HEK293 (cell line): ENCODE measurements at regions not wholly inside any gene's neighbourhood (a gene's known extent, or its start where the extent isn't known, plus 50 kb on each side); places are given as distances from the start of the nearest gene placed in this dataset.

Source experiments
- CTCF ChIA-PET: fragments of 350-600 bp; formaldehyde crosslinking; extraction: SDS; loops from one replicate; lab custom pipeline; 2021; ENCODE audit warnings: antibody characterized with exemption; lab: Yijun Ruan, JAX
- POLR2A ChIA-PET: fragments of 300-600 bp; formaldehyde crosslinking; extraction: SDS; loops from one replicate; lab custom pipeline; 2020; ENCODE audit warnings: antibody characterized with exemption, inconsistent platforms; lab: Yijun Ruan, JAX
- H3K27ac ChIP-seq: fragments of 200-500 bp; sonication (Bioruptor generic); 2 replicates; pipeline ENCODE4 v1.5.1; 2014; ENCODE audit warnings: low read depth, low read length, control low read depth, inconsistent platforms; ENCODE audit errors: extremely low read depth
- H3K36me3 ChIP-seq, 2 experiments: fragments of 200-500 bp in 1 of 2; sonication (Bioruptor generic) in 1 of 2; 1 replicate in 1 of 2; 2 replicates in 1 of 2; pipeline ENCODE4 v1.5.1; 2014 to 2017; ENCODE audit warnings: inconsistent platforms in 2 of 2, low read length in 2 of 2; ENCODE audit not compliant: control insufficient read depth in 2 of 2, insufficient read depth in 1 of 2
- H3K4me1 ChIP-seq: fragments of 200-500 bp; sonication (Bioruptor generic); 2 replicates; pipeline ENCODE4 v1.5.1; 2014; ENCODE audit warnings: mild to moderate bottlenecking, low read length, inconsistent platforms; ENCODE audit not compliant: control insufficient read depth, insufficient read depth
- H3K4me3 ChIP-seq: 2 replicates; pipeline ENCODE4 v1.5.1; 2011; ENCODE audit warnings: low read depth, mild to moderate bottlenecking, control low read depth, low read length, moderate library complexity
- H3K9me3 ChIP-seq: fragments of 200-500 bp; sonication (Bioruptor generic); 2 replicates; pipeline ENCODE4 v1.5.1; 2014; ENCODE audit warnings: low read depth, low read length, inconsistent platforms; ENCODE audit not compliant: control insufficient read depth, insufficient read depth
- KLF16 ChIP-seq: fragments of 450-650 bp; formaldehyde crosslinking; IDR thresholded peaks from 2 replicates; pipeline ENCODE4 v1.5.1; 2017; ENCODE audit warnings: missing biosample characterization, missing genetic modification characterization
- SALL2 ChIP-seq: fragments of 450-650 bp; formaldehyde crosslinking; IDR thresholded peaks from 2 replicates; pipeline ENCODE4 v1.5.0; 2017; ENCODE audit warnings: missing biosample characterization, mild to moderate bottlenecking, missing genetic modification characterization, borderline replicate concordance
- SP3 ChIP-seq: fragments of 450-650 bp; formaldehyde crosslinking; IDR thresholded peaks from 2 replicates; pipeline ENCODE4 v1.5.1; 2016; ENCODE audit warnings: missing biosample characterization, missing genetic modification characterization
- YY1 ChIP-seq: fragments of 450-650 bp; formaldehyde crosslinking; IDR thresholded peaks from 2 replicates; pipeline ENCODE4 v1.5.1; 2018; ENCODE audit warnings: missing biosample characterization, missing genetic modification characterization
- ZBTB26 ChIP-seq: fragments of 450-650 bp; formaldehyde crosslinking; optimal IDR thresholded peaks from 2 replicates; pipeline ENCODE3; 2016; ENCODE audit warnings: missing biosample characterization, mild to moderate bottlenecking, missing genetic modification characterization
- ZBTB7A ChIP-seq: fragments of 450-650 bp; formaldehyde crosslinking; IDR thresholded peaks from 2 replicates; pipeline ENCODE4 v1.5.1; 2016; ENCODE audit warnings: low read depth, missing biosample characterization, missing genetic modification characterization
- ZEB2 ChIP-seq: fragments of 450-650 bp; formaldehyde crosslinking; IDR thresholded peaks from 2 replicates; pipeline ENCODE4 v1.5.1; 2016; ENCODE audit warnings: missing biosample characterization, missing genetic modification characterization
- ZNF140 ChIP-seq: fragments of 450-650 bp; formaldehyde crosslinking; IDR thresholded peaks from 2 replicates; pipeline ENCODE4 v1.5.1; 2016; ENCODE audit warnings: missing biosample characterization, missing genetic modification characterization
- ZNF174 ChIP-seq: fragments of 450-650 bp; formaldehyde crosslinking; IDR thresholded peaks from 2 replicates; pipeline ENCODE4 v1.5.0; 2017; ENCODE audit warnings: missing biosample characterization, mild to moderate bottlenecking, missing genetic modification characterization
- ZNF202 ChIP-seq: fragments of 450-650 bp; formaldehyde crosslinking; IDR thresholded peaks from 2 replicates; pipeline ENCODE4 v1.5.1; 2016; ENCODE audit warnings: missing biosample characterization, missing genetic modification characterization, borderline replicate concordance
- ZNF211 ChIP-seq: fragments of 450-650 bp; formaldehyde crosslinking; IDR thresholded peaks from 2 replicates; pipeline ENCODE4 v1.5.1; 2016; ENCODE audit warnings: low read depth, missing biosample characterization, missing genetic modification characterization
- ZNF292 ChIP-seq: fragments of 450-650 bp; formaldehyde crosslinking; IDR thresholded peaks from 2 replicates; pipeline ENCODE4 v1.5.1; 2016; ENCODE audit warnings: low read depth, missing biosample characterization, missing genetic modification characterization, borderline replicate concordance
- ZNF302 ChIP-seq: fragments of 450-650 bp; formaldehyde crosslinking; IDR thresholded peaks from 2 replicates; pipeline ENCODE4 v1.5.1; 2016; ENCODE audit warnings: missing biosample characterization, missing genetic modification characterization, low read depth
- ZNF416 ChIP-seq: fragments of 450-650 bp; formaldehyde crosslinking; IDR thresholded peaks from 2 replicates; pipeline ENCODE4 v1.5.1; 2016; ENCODE audit warnings: missing biosample characterization, missing genetic modification characterization
- ZNF426 ChIP-seq: fragments of 450-650 bp; formaldehyde crosslinking; IDR thresholded peaks from 2 replicates; pipeline ENCODE4 v1.5.1; 2017; ENCODE audit warnings: missing biosample characterization, missing genetic modification characterization, mild to moderate bottlenecking, inconsistent platforms, moderate library complexity
- ZNF501 ChIP-seq: fragments of 450-650 bp; formaldehyde crosslinking; IDR thresholded peaks from 2 replicates; pipeline ENCODE4 v1.5.1; 2016; ENCODE audit warnings: missing biosample characterization, missing genetic modification characterization
- ZNF544 ChIP-seq: fragments of 450-650 bp; formaldehyde crosslinking; IDR thresholded peaks from 2 replicates; pipeline ENCODE4 v1.5.0; 2017; ENCODE audit warnings: missing biosample characterization, missing genetic modification characterization
- ZNF580 ChIP-seq: fragments of 450-650 bp; formaldehyde crosslinking; IDR thresholded peaks from 2 replicates; pipeline ENCODE4 v1.5.1; 2016; ENCODE audit warnings: missing biosample characterization, missing genetic modification characterization
- ZNF596 ChIP-seq: fragments of 450-650 bp; IDR thresholded peaks from 2 replicates; pipeline ENCODE4 v1.5.0; 2018; ENCODE audit warnings: missing biosample characterization, mild to moderate bottlenecking, missing genetic modification characterization, moderate library complexity
- ZNF670 ChIP-seq: fragments of 450-650 bp; formaldehyde crosslinking; IDR thresholded peaks from 2 replicates; pipeline ENCODE4 v1.5.1; 2016; ENCODE audit warnings: missing biosample characterization, missing genetic modification characterization, low read depth
- ZNF701 ChIP-seq: fragments of 450-650 bp; formaldehyde crosslinking; IDR thresholded peaks from 2 replicates; pipeline ENCODE4 v1.5.1; 2016; ENCODE audit warnings: missing biosample characterization, missing genetic modification characterization
- ZNF704 ChIP-seq: fragments of 450-650 bp; formaldehyde crosslinking; IDR thresholded peaks from 2 replicates; pipeline ENCODE4 v1.5.1; 2016; ENCODE audit warnings: missing biosample characterization, missing genetic modification characterization
- ZNF707 ChIP-seq: fragments of 450-650 bp; formaldehyde crosslinking; IDR thresholded peaks from 2 replicates; pipeline ENCODE4 v1.5.1; 2016; ENCODE audit warnings: missing biosample characterization, missing genetic modification characterization
- ZNF837 ChIP-seq: fragments of 450-650 bp; formaldehyde crosslinking; IDR thresholded peaks from 2 replicates; pipeline ENCODE4 v1.5.1; 2016; ENCODE audit warnings: missing biosample characterization, missing genetic modification characterization
- TF ChIP-seq, protein P1 (sequence below): fragments of 450-650 bp; formaldehyde crosslinking; IDR thresholded peaks from 2 replicates; pipeline ENCODE4 v1.5.0; 2017; ENCODE audit warnings: missing biosample characterization, missing genetic modification characterization, borderline replicate concordance
- TF ChIP-seq, protein P2 (sequence below): fragments of 450-650 bp; formaldehyde crosslinking; IDR thresholded peaks from 2 replicates; pipeline ENCODE4 v1.5.1; 2016; ENCODE audit warnings: missing biosample characterization, missing genetic modification characterization

GRCh38 chr5:166503506-166503905, 1787.9 kb upstream of the WWC1 start:
- Histone ChIP-seq H3K4me1 (no peaks in the 10 kb centered on the region), H3K36me3 (no peaks in the 10 kb centered on the region), H3K9me3 (no peaks in the 10 kb centered on the region), H3K4me3 (no peak overlapping the region), H3K27ac (no peak overlapping the region)
- no peak for TF ChIP-seq ZNF426 (tag by site-specific recombination)
- no peak for TF ChIP-seq SP3 (tag by site-specific recombination)
- TF ChIP-seq ZNF670 (tag by site-specific recombination) = no peak
- no peak for TF ChIP-seq ZNF416 (tag by site-specific recombination)
- TF ChIP-seq KLF16 (tag by site-specific recombination) = no peak
- TF ChIP-seq SALL2 (tag by site-specific recombination) = no peak
- TF ChIP-seq ZNF701 = no peak
- TF ChIP-seq ZNF596 (tag by site-specific recombination) = no peak
- TF ChIP-seq ZEB2 (tag by site-specific recombination) = no peak
- no peak for TF ChIP-seq ZNF202 (tag by site-specific recombination)
- TF ChIP-seq, protein P1, sequence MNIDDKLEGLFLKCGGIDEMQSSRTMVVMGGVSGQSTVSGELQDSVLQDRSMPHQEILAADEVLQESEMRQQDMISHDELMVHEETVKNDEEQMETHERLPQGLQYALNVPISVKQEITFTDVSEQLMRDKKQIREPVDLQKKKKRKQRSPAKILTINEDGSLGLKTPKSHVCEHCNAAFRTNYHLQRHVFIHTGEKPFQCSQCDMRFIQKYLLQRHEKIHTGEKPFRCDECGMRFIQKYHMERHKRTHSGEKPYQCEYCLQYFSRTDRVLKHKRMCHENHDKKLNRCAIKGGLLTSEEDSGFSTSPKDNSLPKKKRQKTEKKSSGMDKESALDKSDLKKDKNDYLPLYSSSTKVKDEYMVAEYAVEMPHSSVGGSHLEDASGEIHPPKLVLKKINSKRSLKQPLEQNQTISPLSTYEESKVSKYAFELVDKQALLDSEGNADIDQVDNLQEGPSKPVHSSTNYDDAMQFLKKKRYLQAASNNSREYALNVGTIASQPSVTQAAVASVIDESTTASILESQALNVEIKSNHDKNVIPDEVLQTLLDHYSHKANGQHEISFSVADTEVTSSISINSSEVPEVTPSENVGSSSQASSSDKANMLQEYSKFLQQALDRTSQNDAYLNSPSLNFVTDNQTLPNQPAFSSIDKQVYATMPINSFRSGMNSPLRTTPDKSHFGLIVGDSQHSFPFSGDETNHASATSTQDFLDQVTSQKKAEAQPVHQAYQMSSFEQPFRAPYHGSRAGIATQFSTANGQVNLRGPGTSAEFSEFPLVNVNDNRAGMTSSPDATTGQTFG (tag by site-specific recombination) = no peak
- TF ChIP-seq, protein P2, sequence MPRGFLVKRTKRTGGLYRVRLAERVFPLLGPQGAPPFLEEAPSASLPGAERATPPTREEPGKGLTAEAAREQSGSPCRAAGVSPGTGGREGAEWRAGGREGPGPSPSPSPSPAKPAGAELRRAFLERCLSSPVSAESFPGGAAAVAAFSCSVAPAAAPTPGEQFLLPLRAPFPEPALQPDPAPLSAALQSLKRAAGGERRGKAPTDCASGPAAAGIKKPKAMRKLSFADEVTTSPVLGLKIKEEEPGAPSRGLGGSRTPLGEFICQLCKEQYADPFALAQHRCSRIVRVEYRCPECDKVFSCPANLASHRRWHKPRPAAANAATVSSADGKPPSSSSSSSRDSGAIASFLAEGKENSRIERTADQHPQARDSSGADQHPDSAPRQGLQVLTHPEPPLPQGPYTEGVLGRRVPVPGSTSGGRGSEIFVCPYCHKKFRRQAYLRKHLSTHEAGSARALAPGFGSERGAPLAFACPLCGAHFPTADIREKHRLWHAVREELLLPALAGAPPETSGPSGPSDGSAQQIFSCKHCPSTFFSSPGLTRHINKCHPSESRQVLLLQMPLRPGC = no peak
- no peak for TF ChIP-seq YY1
- TF ChIP-seq ZNF174 (tag by site-specific recombination) = no peak
- TF ChIP-seq ZNF140 (tag by site-specific recombination) = no peak
- no peak for TF ChIP-seq ZNF211 (tag by site-specific recombination)
- no peak for TF ChIP-seq ZNF292 (tag by site-specific recombination)
- no peak for TF ChIP-seq ZNF837 (tag by site-specific recombination)
- no peak for TF ChIP-seq ZNF707 (tag by site-specific recombination)
- TF ChIP-seq ZNF704 (tag by site-specific recombination) = no peak
- ChIA-PET POLR2A (no interaction called here), CTCF (no interaction called here)

GRCh38 chr5:166505067-166505466, 1786.4 kb upstream of the WWC1 start:
- Histone ChIP-seq H3K4me3 (no peak overlapping the region), H3K36me3 (no peaks in the 10 kb centered on the region), H3K9me3 (no peaks in the 10 kb centered on the region), H3K4me1 (no peaks in the 10 kb centered on the region), H3K27ac (no peak overlapping the region)
- CTCF ChIA-PET = no interaction called here
- POLR2A ChIA-PET = no interaction called here
- TF ChIP-seq ZNF544 (no peak), ZNF501 (tag by site-specific recombination) (no peak), ZNF580 (tag by site-specific recombination) (no peak), ZBTB26 (tag by site-specific recombination) (no peak), ZBTB7A (tag by site-specific recombination) (no peak), ZNF302 (tag by site-specific recombination) (no peak)
